GM12878 (cell line): ENCODE measurements at regions not wholly inside any gene's neighbourhood (a gene's known extent, or its start where the extent isn't known, plus 50 kb on each side); places are given as distances from the start of the nearest gene placed in this dataset.

Source experiments
- ATAC-seq: fragments of 200-7000 bp; cut with Tn5 transposase; 3 replicates; pipeline ENCODE4 v1.9.1; 2020; ENCODE audit warnings: mild to moderate bottlenecking, moderate library complexity
- BruUV-seq: library from RNA; stranded (reverse); fragments of 400-500 nt; replicated peaks from 2 replicates; lab custom pipeline; 2021; lab: Mats Ljungman, UMichigan
- CTCF ChIA-PET: fragments of 300-600 bp; sonication (Branson Sonifier 250); formaldehyde crosslinking; extraction: SDS; loops from one replicate; lab custom pipeline; 2021; ENCODE audit warnings: inconsistent platforms; lab: Yijun Ruan, JAX
- POLR2A ChIA-PET: fragments of 350-600 bp; formaldehyde crosslinking; extraction: SDS; loops from one replicate; lab custom pipeline; 2021; ENCODE audit warnings: inconsistent platforms; lab: Charles Lee
- RAD21 ChIA-PET: fragments of 300-600 bp; sonication (Branson Sonifier 250); formaldehyde crosslinking; loops from one replicate; lab custom pipeline; 2023; ENCODE audit warnings: antibody characterized with exemption; ENCODE audit not compliant: unreplicated experiment; lab: Charles Lee
- SMC1A ChIA-PET: fragments of 300-600 bp; sonication (Branson Sonifier 250); formaldehyde crosslinking; loops from one replicate; lab custom pipeline; 2023; ENCODE audit not compliant: unreplicated experiment, uncharacterized antibody; lab: Charles Lee
- DNase-seq: peaks from one replicate; pipeline ENCODE4 v3.0.0-alpha.2; 2011; ENCODE audit warnings: low read depth, low spot score
- FAIRE-seq: peaks from 3 replicates; lab custom pipeline; 2011; peaks lifted over from hg19 to GRCh38; lab: Jason Lieb, UNC
- H2AFZ ChIP-seq: 2 replicates; pipeline ENCODE4 v1.6.0; 2011; ENCODE audit warnings: low read depth, low read length, control low read depth; ENCODE audit not compliant: control insufficient read depth
- H3K27ac ChIP-seq: 2 replicates; pipeline ENCODE4 v1.5.1; 2011; ENCODE audit warnings: control low read depth; ENCODE audit not compliant: control insufficient read depth, insufficient read depth
- H3K27me3 ChIP-seq, 2 experiments: replicated peaks in 1 of 2; 2 replicates each; pipeline versions ENCODE4 v1.6.0 to v1.6.1; 2011; ENCODE audit warnings: low read length in 1 of 2; ENCODE audit not compliant: control insufficient read depth in 2 of 2, insufficient read depth in 2 of 2
- H3K36me3 ChIP-seq, 2 experiments: 2 replicates each; pipeline ENCODE4 v1.5.1; 2011; ENCODE audit warnings: low read length in 1 of 2; ENCODE audit not compliant: control insufficient read depth in 2 of 2, insufficient read depth in 2 of 2
- H3K4me1 ChIP-seq: 2 replicates; pipeline ENCODE4 v1.6.1; 2011; ENCODE audit warnings: mild to moderate bottlenecking, low read length, moderate library complexity, mixed read lengths; ENCODE audit not compliant: control insufficient read depth, insufficient read depth
- H3K4me2 ChIP-seq: 2 replicates; pipeline ENCODE4 v1.6.0; 2011; ENCODE audit warnings: control low read depth; ENCODE audit not compliant: control insufficient read depth, insufficient read depth
- H3K4me3 ChIP-seq: fragments of 200-600 bp; sonication (generic); 2 replicates; pipeline ENCODE4 v1.5.1; 2016
- H3K79me2 ChIP-seq: 2 replicates; pipeline ENCODE4 v1.6.0; 2011; ENCODE audit warnings: low read length; ENCODE audit not compliant: control insufficient read depth, insufficient read depth
- H3K9ac ChIP-seq: 2 replicates; pipeline ENCODE4 v1.8.0; 2011; ENCODE audit warnings: low read length, control low read depth, mixed read lengths; ENCODE audit not compliant: control insufficient read depth, insufficient read depth
- H3K9me3 ChIP-seq: replicated peaks from 3 replicates; pipeline ENCODE4 v1.5.1; 2011; ENCODE audit warnings: mild to moderate bottlenecking, low read length; ENCODE audit not compliant: control insufficient read depth, insufficient read depth
- H4K20me1 ChIP-seq: 2 replicates; pipeline ENCODE4 v1.6.0; 2011; ENCODE audit not compliant: control insufficient read depth, insufficient read depth
- BCL11A ChIP-seq: IDR thresholded peaks from 2 replicates; pipeline ENCODE4 v1.6.1; 2011; ENCODE audit warnings: low read depth, low read length
- CBX3 ChIP-seq: fragments of 200-600 bp; sonication (generic); IDR thresholded peaks from 2 replicates; pipeline ENCODE4 v1.6.1; 2016; ENCODE audit warnings: low read depth, borderline replicate concordance
- HDAC2 ChIP-seq: fragments of 200-600 bp; sonication (generic); IDR thresholded peaks from 2 replicates; pipeline ENCODE4 v1.6.1; 2017
- PBX3 ChIP-seq: IDR thresholded peaks from 2 replicates; pipeline ENCODE4 v1.6.1; 2011; ENCODE audit warnings: mild to moderate bottlenecking, low read depth, low read length, moderate library complexity; ENCODE audit not compliant: insufficient replicate concordance
- RAD51 ChIP-seq: fragments of 450-650 bp; IDR thresholded peaks from 2 replicates; pipeline ENCODE4 v1.6.1; 2016; ENCODE audit warnings: moderate library complexity, mild to moderate bottlenecking, inconsistent platforms
- SPI1 ChIP-seq: IDR thresholded peaks from 2 replicates; pipeline ENCODE4 v1.6.1; 2011; ENCODE audit warnings: low read depth, mild to moderate bottlenecking, low read length, moderate library complexity, borderline replicate concordance; ENCODE audit not compliant: insufficient read depth
- SREBF1 ChIP-seq: IDR thresholded peaks from 2 replicates; pipeline ENCODE4 v1.6.1; 2012; ENCODE audit warnings: mild to moderate bottlenecking, low read length
- YBX1 ChIP-seq: fragments of 450-650 bp; IDR thresholded peaks from 2 replicates; pipeline ENCODE4 v1.6.1; 2016; ENCODE audit warnings: antibody characterized with exemption
- ZBTB33 ChIP-seq: fragments of 450-650 bp; IDR thresholded peaks from 2 replicates; pipeline ENCODE4 v1.6.1; 2017; ENCODE audit warnings: mild to moderate bottlenecking
- ZNF687 ChIP-seq: fragments of 450-650 bp; IDR thresholded peaks from 2 replicates; pipeline ENCODE4 v1.6.1; 2017; ENCODE audit warnings: mild to moderate bottlenecking, moderate library complexity
- ZSCAN29 ChIP-seq: fragments of 450-650 bp; IDR thresholded peaks from 2 replicates; pipeline ENCODE4 v1.6.1; 2017; ENCODE audit warnings: mild to moderate bottlenecking, moderate library complexity
- WGBS: methylation state at CpG from one replicate; pipeline ENCODE4 v1.1.6; 2016; ENCODE audit warnings: low lambda C conversion rate; ENCODE audit not compliant: insufficient replicate concordance, insufficient coverage; ENCODE audit errors: missing lambda C conversion rate; 5-methylcytosine and 5-hydroxymethylcytosine counted together
- in situ Hi-C: fragments of 300-500 bp; cut with MboI; formaldehyde crosslinking; loops from 9 replicates; pipeline ENCODE4 v1.14.3; 2018; ENCODE audit warnings: mixed read lengths
- intact Hi-C: fragments of 100-400 bp; cut with micrococcal nuclease; formaldehyde crosslinking; loops from one replicate; pipeline ENCODE4 v1.14.2; 2022; ENCODE audit not compliant: unreplicated experiment

GRCh38 chr12:116401565-116401964, 124.1 kb upstream of the MED13L start:
- H3K27me3 ChIP-seq = no peaks in the 10 kb centered on the region
- DNase-seq = no peak
- in situ Hi-C loops (no loop called here), intact Hi-C loops (no loop called here)
- H3K36me3 ChIP-seq = no peaks in the 10 kb centered on the region
- WGBS = 41% methylated on average over 3 of the region's 3 CpGs
- H2AFZ ChIP-seq = no peak overlapping the region
- no peaks in the 10 kb centered on the region for H4K20me1 ChIP-seq
- TF ChIP-seq YBX1 (no peak), PBX3 (no peak)
- BruUV-seq = no TSS peak
- ChIA-PET SMC1A (no interaction called here), CTCF (no interaction called here), POLR2A (no interaction called here), RAD21 (interaction anchor here (0.6 kb wide), 1 partner anchor 41 kb away, joined by 3 read pairs; no protein-coding TSS in a partner anchor)
- no peak overlapping the region for H3K4me3 ChIP-seq
- peaks cover 18% of the 10 kb centered on the region for H3K9me3 ChIP-seq
- no peak for ATAC-seq
- H3K27ac ChIP-seq = no peak overlapping the region
- H3K9ac ChIP-seq = no peak overlapping the region
- FAIRE-seq = no peak
- H3K4me1 ChIP-seq = no peaks in the 10 kb centered on the region
- H3K4me2 ChIP-seq = no peak overlapping the region
- no peaks in the 10 kb centered on the region for H3K79me2 ChIP-seq

GRCh38 chr12:116402163-116402939, 124.9 kb upstream of the MED13L start:
- no peak overlapping the region for H3K27ac ChIP-seq
- WGBS = 51% methylated on average over 11 of the region's 11 CpGs
- no peak overlapping the region for H3K9ac ChIP-seq
- ChIA-PET CTCF (no interaction called here), POLR2A (no interaction called here), SMC1A (no interaction called here), RAD21 (no interaction called here)
- no peaks in the 10 kb centered on the region for H4K20me1 ChIP-seq
- no peak for ATAC-seq
- peaks cover 18% of the 10 kb centered on the region for H3K9me3 ChIP-seq
- no peak overlapping the region for H3K4me2 ChIP-seq
- no peaks in the 10 kb centered on the region for H3K27me3 ChIP-seq
- no peaks in the 10 kb centered on the region for H3K4me1 ChIP-seq
- no peaks in the 10 kb centered on the region for H3K79me2 ChIP-seq
- no peaks in the 10 kb centered on the region for H3K36me3 ChIP-seq
- FAIRE-seq = no peak
- in situ Hi-C loops (no loop called here), intact Hi-C loops (no loop called here)
- H2AFZ ChIP-seq = no peak overlapping the region
- DNase-seq = no peak
- no TSS peak for BruUV-seq
- no peak overlapping the region for H3K4me3 ChIP-seq
- TF ChIP-seq HDAC2 = no peak
- TF ChIP-seq ZSCAN29 = no peak
- no peak for TF ChIP-seq SPI1
- TF ChIP-seq SREBF1 = no peak
- TF ChIP-seq RAD51 = no peak
- no peak for TF ChIP-seq ZNF687
- TF ChIP-seq BCL11A = no peak
- TF ChIP-seq CBX3 = no peak
- TF ChIP-seq ZBTB33 = no peak
